ENCODE measurements at regions not wholly inside any gene's neighbourhood (a gene's known extent, or its start where the extent isn't known, plus 50 kb on each side); places are given as distances from the start of the nearest gene placed in this dataset.

GRCh38 chr3:7999384-7999783, 502.2 kb upstream of the LMCD1 start:
- Histone ChIP-seq H2AFZ (ENCODE audit: low read depth) (no peak overlapping the region), H3K79me2 (ENCODE audit: insufficient read depth, low read depth) (no peaks in the 10 kb centered on the region), H3K4me3 (IDR thresholded peaks at IDR 0.05; ENCODE audit: insufficient read depth, low read depth, low read length) (no peak overlapping the region), H4K20me1 (ENCODE audit: insufficient read depth) (no peaks in the 10 kb centered on the region), H3K9ac (no peak overlapping the region), H3K27ac (no peak overlapping the region), H3K4me1 (ENCODE audit: low read depth, poor library complexity, severe bottlenecking) (no peaks in the 10 kb centered on the region), H3K36me3 (ENCODE audit: insufficient read depth) (no peaks in the 10 kb centered on the region), H3K4me2 (no peak overlapping the region), H3K27me3 (ENCODE audit: insufficient read depth, low read depth) (no peaks in the 10 kb centered on the region)
- no peak for TF ChIP-seq CTCF (conservative IDR thresholded peaks at IDR 0.05; ENCODE audit: low read depth, low read length)

- Histone ChIP-seq H3K79me2 (ENCODE audit: insufficient read depth, low read depth) (no peaks in the 10 kb centered on the region), H3K4me2 (no peak overlapping the region), H3K9ac (no peak overlapping the region), H4K20me1 (ENCODE audit: insufficient read depth) (no peaks in the 10 kb centered on the region), H2AFZ (ENCODE audit: low read depth) (no peak overlapping the region), H3K27ac (no peak overlapping the region), H3K4me3 (IDR thresholded peaks at IDR 0.05; ENCODE audit: insufficient read depth, low read depth, low read length) (no peak overlapping the region), H3K27me3 (ENCODE audit: insufficient read depth, low read depth) (no peaks in the 10 kb centered on the region), H3K4me1 (ENCODE audit: low read depth, poor library complexity, severe bottlenecking) (no peaks in the 10 kb centered on the region), H3K36me3 (ENCODE audit: insufficient read depth) (no peaks in the 10 kb centered on the region)
- no peak for TF ChIP-seq CTCF (conservative IDR thresholded peaks at IDR 0.05; ENCODE audit: low read depth, low read length)
Measured at GRCh38 chr3:8001307-8001706, 500.3 kb upstream of the LMCD1 start.

- Histone ChIP-seq H3K36me3 (ENCODE audit: insufficient read depth) (no peaks in the 10 kb centered on the region), H3K4me2 (no peak overlapping the region), H4K20me1 (ENCODE audit: insufficient read depth) (no peaks in the 10 kb centered on the region), H3K9ac (no peak overlapping the region), H3K4me1 (ENCODE audit: low read depth, poor library complexity, severe bottlenecking) (no peaks in the 10 kb centered on the region), H3K27ac (no peak overlapping the region), H3K27me3 (ENCODE audit: insufficient read depth, low read depth) (no peaks in the 10 kb centered on the region), H2AFZ (ENCODE audit: low read depth) (no peak overlapping the region), H3K4me3 (IDR thresholded peaks at IDR 0.05; ENCODE audit: insufficient read depth, low read depth, low read length) (no peak overlapping the region), H3K79me2 (ENCODE audit: insufficient read depth, low read depth) (no peaks in the 10 kb centered on the region)
- TF ChIP-seq CTCF (conservative IDR thresholded peaks at IDR 0.05; ENCODE audit: low read depth, low read length) = no peak
Measured at GRCh38 chr3:8001712-8002111, 499.9 kb upstream of the LMCD1 start.

GRCh38 chr3:8011902-8012301, 489.7 kb upstream of the LMCD1 start:
- no peak overlapping the region for H3K9ac ChIP-seq
- no peaks in the 10 kb centered on the region for H4K20me1 ChIP-seq (ENCODE audit: insufficient read depth)
- H3K27ac ChIP-seq = no peak overlapping the region
- H3K4me3 ChIP-seq (IDR thresholded peaks at IDR 0.05; ENCODE audit: insufficient read depth, low read depth, low read length) = no peak overlapping the region
- no peaks in the 10 kb centered on the region for H3K4me1 ChIP-seq (ENCODE audit: low read depth, poor library complexity, severe bottlenecking)
- H3K79me2 ChIP-seq (ENCODE audit: insufficient read depth, low read depth) = no peaks in the 10 kb centered on the region
- no peak for TF ChIP-seq CTCF (conservative IDR thresholded peaks at IDR 0.05; ENCODE audit: low read depth, low read length)
- no peak overlapping the region for H2AFZ ChIP-seq (ENCODE audit: low read depth)
- no peak overlapping the region for H3K4me2 ChIP-seq
- H3K36me3 ChIP-seq (ENCODE audit: insufficient read depth) = no peaks in the 10 kb centered on the region
- no peaks in the 10 kb centered on the region for H3K27me3 ChIP-seq (ENCODE audit: insufficient read depth, low read depth)

All from KMS-11 (cell line).